MCF 10A (cell line): ENCODE measurements at regions not wholly inside any gene's neighbourhood (a gene's known extent, or its start where the extent isn't known, plus 50 kb on each side); places are given as distances from the start of the nearest gene placed in this dataset.

Source experiments
- BruUV-seq: library from RNA; stranded (reverse); fragments of 400-500 nt; replicated peaks from 2 replicates; lab custom pipeline; 2021; lab: Mats Ljungman, UMichigan
- CTCF ChIA-PET: fragments of 300-600 bp; sonication (Branson Sonifier 250); formaldehyde crosslinking; extraction: SDS; loops from one replicate; lab custom pipeline; 2021; ENCODE audit warnings: antibody characterized with exemption, inconsistent platforms; lab: Yijun Ruan, JAX
- POLR2A ChIA-PET: fragments of 300-600, 350-650 bp; sonication (Branson Sonifier 250); formaldehyde crosslinking; extraction: SDS; loops from one replicate; lab custom pipeline; 2020; ENCODE audit warnings: antibody characterized with exemption, inconsistent platforms; lab: Yijun Ruan, JAX
- DNase-seq: peaks from one replicate; pipeline ENCODE4 v3.0.0-alpha.2; 2018; ENCODE audit not compliant: unreplicated experiment
- H3K27ac Mint-ChIP-seq: one replicate; pipeline ENCODE4 v1.8.0; 2022; ENCODE audit warnings: mild to moderate bottlenecking, low read depth, mixed read lengths; ENCODE audit not compliant: unreplicated experiment
- H3K27me3 Mint-ChIP-seq: one replicate; pipeline ENCODE4 v1.8.0; 2022; ENCODE audit warnings: mixed read lengths; ENCODE audit not compliant: insufficient read depth, unreplicated experiment
- H3K36me3 Mint-ChIP-seq: one replicate; pipeline ENCODE4 v1.8.0; 2022; ENCODE audit warnings: mild to moderate bottlenecking, moderate library complexity, mixed read lengths; ENCODE audit not compliant: insufficient read depth, unreplicated experiment
- H3K4me1 Mint-ChIP-seq: one replicate; pipeline ENCODE4 v1.8.0; 2022; ENCODE audit warnings: mixed read lengths; ENCODE audit not compliant: insufficient read depth, unreplicated experiment
- H3K4me3 Mint-ChIP-seq: one replicate; pipeline ENCODE4 v1.8.0; 2022; ENCODE audit warnings: mild to moderate bottlenecking, moderate library complexity, mixed read lengths; ENCODE audit not compliant: unreplicated experiment
- H3K9me3 Mint-ChIP-seq: one replicate; pipeline ENCODE4 v1.8.0; 2022; ENCODE audit warnings: mixed read lengths; ENCODE audit not compliant: unreplicated experiment
- intact Hi-C: fragments of 100-400 bp; cut with micrococcal nuclease; formaldehyde crosslinking; loops from 2 replicates; pipeline ENCODE4 v1.14.1; 2022
- TF ChIP-seq, protein P1 (sequence below): fragments of 200-600 bp; IDR thresholded peaks from one replicate; pipeline ENCODE4 v1.8.0; 2022; ENCODE audit warnings: antibody characterized with exemption, mild to moderate bottlenecking; ENCODE audit not compliant: unreplicated experiment

DNA sequence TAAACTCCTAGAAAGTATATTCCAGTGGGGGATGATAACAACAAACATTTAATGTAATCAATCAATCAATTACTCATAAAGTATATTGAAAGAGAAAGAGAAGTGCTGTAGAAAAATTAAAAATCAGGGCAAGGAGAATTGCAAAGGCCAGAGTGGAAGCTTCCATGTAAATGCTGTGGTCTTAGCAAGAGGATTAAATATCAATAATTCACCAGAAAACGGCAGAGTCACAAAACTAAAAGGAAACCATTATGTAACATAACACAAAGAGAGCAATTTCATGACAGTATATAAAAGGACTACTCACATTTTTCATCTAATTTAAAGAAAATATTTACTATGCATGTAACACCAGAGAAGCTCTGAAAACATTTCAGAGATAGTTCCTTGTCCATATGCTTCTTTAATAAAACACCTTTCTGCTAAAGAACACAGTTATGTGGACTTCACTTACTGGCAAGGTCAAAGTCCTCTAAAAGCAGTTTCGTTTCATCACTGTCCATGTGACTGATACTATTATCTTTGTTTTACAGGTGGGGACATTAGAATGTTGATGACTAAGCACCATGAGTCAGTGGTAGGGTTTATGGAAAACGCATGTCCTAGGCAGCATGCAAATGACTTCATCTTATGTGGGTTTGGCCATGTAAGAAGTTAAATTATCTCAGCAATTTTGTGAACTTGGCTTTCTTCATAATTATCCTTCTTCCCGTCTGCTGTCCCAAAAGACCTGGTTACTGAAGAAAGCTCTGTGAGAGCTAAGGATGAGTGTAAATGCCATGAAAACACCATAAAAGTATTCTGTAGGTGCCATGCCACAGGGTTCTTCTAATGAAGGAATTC, 185.8 kb upstream of the TENT5A start:
- H3K4me1 Mint-ChIP-seq = peaks cover 28% of the 10 kb centered on the region
- no peak overlapping the region for H3K4me3 Mint-ChIP-seq
- intact Hi-C loops = loop anchor here (5.0 to 10.0 kb wide), 2 partner anchors 59 to 183 kb away; partner anchors contain the start of gene TENT5A
- POLR2A ChIA-PET = interaction anchor here (0.7 to 4.0 kb wide), 9 partner anchors 9 to 186 kb away, joined by 3 to 24 read pairs (median 4); partner anchors contain the start of gene TENT5A
- peak; percentile 89 for DNase-seq
- no peaks in the 10 kb centered on the region for H3K27me3 Mint-ChIP-seq
- H3K36me3 Mint-ChIP-seq = no peaks in the 10 kb centered on the region
- no peaks in the 10 kb centered on the region for H3K9me3 Mint-ChIP-seq
- H3K27ac Mint-ChIP-seq = peak overlapping the region; percentile 80
- CTCF ChIA-PET = interaction anchor here (0.7 kb wide), 1 partner anchor 78 kb away, joined by 3 read pairs; no protein-coding TSS in a partner anchor
- TF ChIP-seq, protein P1, sequence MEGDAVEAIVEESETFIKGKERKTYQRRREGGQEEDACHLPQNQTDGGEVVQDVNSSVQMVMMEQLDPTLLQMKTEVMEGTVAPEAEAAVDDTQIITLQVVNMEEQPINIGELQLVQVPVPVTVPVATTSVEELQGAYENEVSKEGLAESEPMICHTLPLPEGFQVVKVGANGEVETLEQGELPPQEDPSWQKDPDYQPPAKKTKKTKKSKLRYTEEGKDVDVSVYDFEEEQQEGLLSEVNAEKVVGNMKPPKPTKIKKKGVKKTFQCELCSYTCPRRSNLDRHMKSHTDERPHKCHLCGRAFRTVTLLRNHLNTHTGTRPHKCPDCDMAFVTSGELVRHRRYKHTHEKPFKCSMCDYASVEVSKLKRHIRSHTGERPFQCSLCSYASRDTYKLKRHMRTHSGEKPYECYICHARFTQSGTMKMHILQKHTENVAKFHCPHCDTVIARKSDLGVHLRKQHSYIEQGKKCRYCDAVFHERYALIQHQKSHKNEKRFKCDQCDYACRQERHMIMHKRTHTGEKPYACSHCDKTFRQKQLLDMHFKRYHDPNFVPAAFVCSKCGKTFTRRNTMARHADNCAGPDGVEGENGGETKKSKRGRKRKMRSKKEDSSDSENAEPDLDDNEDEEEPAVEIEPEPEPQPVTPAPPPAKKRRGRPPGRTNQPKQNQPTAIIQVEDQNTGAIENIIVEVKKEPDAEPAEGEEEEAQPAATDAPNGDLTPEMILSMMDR = no peak
- TSS peak; percentile 88 for BruUV-seq

- POLR2A ChIA-PET = interaction anchor here (1.5 to 4.0 kb wide), 3 partner anchors 12 to 185 kb away, joined by 3 to 24 read pairs (median 5); partner anchors contain the start of gene TENT5A
- Mint-ChIP-seq H3K36me3 (no peaks in the 10 kb centered on the region), H3K4me3 (no peak overlapping the region), H3K27ac (peak overlapping the region; percentile 80), H3K9me3 (no peaks in the 10 kb centered on the region), H3K27me3 (no peaks in the 10 kb centered on the region), H3K4me1 (peaks cover 29% of the 10 kb centered on the region)
- no peak for DNase-seq
- intact Hi-C loops = loop anchor here (5.0 to 10.0 kb wide), 2 partner anchors 60 to 183 kb away; partner anchors contain the start of gene TENT5A
- BruUV-seq = no TSS peak
- TF ChIP-seq, protein P1 = no peak
- CTCF ChIA-PET = no interaction called here
Measured at GRCh38 chr6:81937296-81937937, 184.9 kb upstream of the TENT5A start.

- H3K27ac Mint-ChIP-seq = no peak overlapping the region
- no peaks in the 10 kb centered on the region for H3K27me3 Mint-ChIP-seq
- ChIA-PET CTCF (no interaction called here), POLR2A (no interaction called here)
- intact Hi-C loops = loop anchor here (5.0 to 10.0 kb wide), 2 partner anchors 62 to 180 kb away; partner anchors contain the start of gene TENT5A
- peaks cover 29% of the 10 kb centered on the region for H3K4me1 Mint-ChIP-seq
- H3K4me3 Mint-ChIP-seq = no peak overlapping the region
- no peaks in the 10 kb centered on the region for H3K9me3 Mint-ChIP-seq
- TF ChIP-seq, protein P1 = no peak
- H3K36me3 Mint-ChIP-seq = no peaks in the 10 kb centered on the region
- no peak for DNase-seq
- no TSS peak for BruUV-seq
Measured at GRCh38 chr6:81934936-81935335, 182.5 kb upstream of the TENT5A start.

DNA sequence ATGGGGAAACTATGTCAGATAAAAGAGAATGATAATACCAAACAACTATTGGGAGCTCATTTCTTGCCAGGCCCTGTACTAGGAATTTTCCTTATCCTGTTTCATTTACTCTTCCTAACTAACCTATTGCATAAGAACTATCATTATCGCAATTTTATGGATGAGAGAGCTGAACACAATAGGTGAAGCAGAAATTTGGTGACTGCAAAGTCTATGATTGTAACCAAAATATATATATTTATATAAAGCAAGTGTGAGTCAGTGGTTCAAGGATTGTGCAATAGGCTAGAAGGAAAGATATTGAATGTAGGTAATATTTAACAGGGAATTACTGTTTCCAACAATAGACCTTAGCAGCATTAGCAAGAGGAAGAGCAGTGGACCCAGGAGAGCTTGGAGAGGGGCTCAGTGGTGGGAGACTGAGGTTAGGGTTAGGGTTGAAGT, 181.1 kb upstream of the TENT5A start:
- intact Hi-C loops = loop anchor here (10.0 kb wide), 1 partner anchor 179 kb away; the partner anchor contains the start of gene TENT5A
- BruUV-seq = no TSS peak
- POLR2A ChIA-PET = interaction anchor here (0.7 kb wide), 1 partner anchor 75 kb away, joined by 3 read pairs; no protein-coding TSS in a partner anchor
- TF ChIP-seq, protein P1 = no peak
- Mint-ChIP-seq H3K27me3 (no peaks in the 10 kb centered on the region), H3K9me3 (no peaks in the 10 kb centered on the region), H3K36me3 (no peaks in the 10 kb centered on the region), H3K4me3 (no peak overlapping the region), H3K27ac (no peak overlapping the region), H3K4me1 (peaks cover 27% of the 10 kb centered on the region)
- DNase-seq = peak; percentile 49
- CTCF ChIA-PET = no interaction called here
